Central memory CD4-positive, alpha-beta T cell (primary cell): ENCODE measurements at regions not wholly inside any gene's neighbourhood (a gene's known extent, or its start where the extent isn't known, plus 50 kb on each side); places are given as distances from the start of the nearest gene placed in this dataset.

Source experiments
- DNase-seq: peaks from one replicate; pipeline ENCODE4 v3.0.0; 2022

GRCh38 chr2:104650405-104650996 lies 203.4 kb upstream of the POU3F3 start:
- no peak for DNase-seq

GRCh38 chr2:104654811-104655210 lies 199.1 kb upstream of the POU3F3 start:
- DNase-seq: no peak

- no peak for DNase-seq
These were observed 197.2 kb upstream of the POU3F3 start for GRCh38 chr2:104656571-104657163.

- no peak for DNase-seq
These were observed 195.6 kb upstream of the POU3F3 start for GRCh38 chr2:104658144-104658835.

GRCh38 chr2:104658904-104659591 lies 194.9 kb upstream of the POU3F3 start:
- DNase-seq: no peak

GRCh38 chr2:104660991-104661390 lies 192.9 kb upstream of the POU3F3 start:
- DNase-seq: no peak

- no peak for DNase-seq
These were observed 189.2 kb upstream of the POU3F3 start for GRCh38 chr2:104664672-104665071.

- no peak for DNase-seq
These were observed 185.3 kb upstream of the POU3F3 start for GRCh38 chr2:104668631-104669030.

- DNase-seq: no peak
These were observed 180.7 kb upstream of the POU3F3 start for GRCh38 chr2:104673225-104673624.

- DNase-seq: no peak
These were observed 175.7 kb upstream of the POU3F3 start for GRCh38 chr2:104678181-104678580.

- DNase-seq: no peak
These were observed 168.3 kb upstream of the POU3F3 start for GRCh38 chr2:104685591-104685990.

- no peak for DNase-seq
These were observed 166.8 kb upstream of the POU3F3 start for GRCh38 chr2:104687147-104687546.

GRCh38 chr2:104690255-104690984 lies 163.5 kb upstream of the POU3F3 start:
- no peak for DNase-seq

- no peak for DNase-seq
These were observed 155.6 kb upstream of the POU3F3 start for GRCh38 chr2:104698276-104698675.

GRCh38 chr2:104701411-104701911 lies 152.5 kb upstream of the POU3F3 start:
- no peak for DNase-seq

GRCh38 chr2:104702031-104702850 lies 151.7 kb upstream of the POU3F3 start:
- no peak for DNase-seq

GRCh38 chr2:104703669-104704068 lies 150.2 kb upstream of the POU3F3 start:
- DNase-seq: no peak

- no peak for DNase-seq
These were observed 149.2 kb upstream of the POU3F3 start for GRCh38 chr2:104704496-104705245.

- no peak for DNase-seq
These were observed 146.9 kb upstream of the POU3F3 start for GRCh38 chr2:104707056-104707455.

GRCh38 chr2:104708967-104709366 lies 144.9 kb upstream of the POU3F3 start:
- no peak for DNase-seq

- DNase-seq: no peak
These were observed 137.9 kb upstream of the POU3F3 start for GRCh38 chr2:104716061-104716460.
